ENCODE measurements at regions not wholly inside any gene's neighbourhood (a gene's known extent, or its start where the extent isn't known, plus 50 kb on each side); places are given as distances from the start of the nearest gene placed in this dataset.

DNA sequence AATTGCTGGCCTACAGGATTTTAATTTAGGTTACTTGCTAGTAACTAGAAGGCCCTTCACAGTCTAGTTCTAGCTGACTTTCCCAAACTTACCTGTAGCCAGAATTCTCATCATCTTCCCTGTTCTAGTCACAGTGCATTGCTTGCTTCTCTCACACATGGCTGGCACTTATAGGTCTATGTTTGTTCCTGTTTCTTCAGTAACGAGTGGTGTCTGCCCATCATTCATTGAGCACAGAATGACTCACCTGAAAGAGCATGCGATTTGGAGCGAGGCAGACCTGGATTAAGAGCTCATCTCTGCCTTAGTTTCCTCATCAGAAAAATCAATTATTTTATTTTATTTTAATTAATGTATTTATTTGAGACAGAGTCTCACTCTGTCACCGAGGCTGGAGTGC lies 201.7 kb upstream of the ANK2 start:
- no peak for DNase-seq (ENCODE audit: low read depth in 2 of 2)

DNA sequence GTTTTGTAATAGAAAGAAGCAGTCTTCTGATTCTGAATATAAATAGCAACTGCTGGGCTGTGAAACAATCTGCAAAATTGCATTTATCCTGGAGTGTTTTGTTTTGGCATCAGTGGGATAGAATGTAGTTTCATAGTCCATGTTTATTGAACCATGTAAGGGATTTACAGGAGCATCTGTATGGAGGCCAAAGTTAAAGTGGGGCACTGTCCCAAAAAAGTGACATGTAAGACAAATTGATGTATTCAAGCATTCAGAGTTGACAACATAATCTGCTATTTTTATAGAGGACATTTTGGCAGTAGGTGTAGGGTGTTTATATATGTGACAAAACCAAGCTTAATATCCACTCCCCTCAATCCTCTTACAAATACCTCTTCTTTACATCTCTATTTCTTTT lies 200.5 kb upstream of the ANK2 start:
- DNase-seq (ENCODE audit: low read depth in 2 of 2), result no peak

DNA sequence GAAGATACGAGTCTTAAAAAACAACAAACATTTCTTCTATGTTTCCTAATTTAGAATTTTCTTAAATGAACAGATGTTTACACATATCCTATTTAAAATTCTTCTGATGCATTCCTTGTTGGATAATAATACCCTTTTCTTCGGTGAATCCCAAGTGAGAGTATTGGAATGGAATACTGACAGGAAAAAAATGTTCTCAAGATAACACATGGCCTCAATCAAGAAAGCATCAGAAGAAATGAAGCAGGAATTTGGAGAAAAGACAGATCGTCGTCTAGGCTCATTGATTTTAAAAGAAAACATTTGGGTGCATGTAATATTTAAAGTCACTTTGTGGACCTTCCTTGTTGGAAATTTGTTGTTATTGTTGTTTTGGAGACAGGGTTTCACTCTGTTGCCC lies 196.9 kb upstream of the ANK2 start:
- no peak for DNase-seq (ENCODE audit: low read depth in 2 of 2)

DNA sequence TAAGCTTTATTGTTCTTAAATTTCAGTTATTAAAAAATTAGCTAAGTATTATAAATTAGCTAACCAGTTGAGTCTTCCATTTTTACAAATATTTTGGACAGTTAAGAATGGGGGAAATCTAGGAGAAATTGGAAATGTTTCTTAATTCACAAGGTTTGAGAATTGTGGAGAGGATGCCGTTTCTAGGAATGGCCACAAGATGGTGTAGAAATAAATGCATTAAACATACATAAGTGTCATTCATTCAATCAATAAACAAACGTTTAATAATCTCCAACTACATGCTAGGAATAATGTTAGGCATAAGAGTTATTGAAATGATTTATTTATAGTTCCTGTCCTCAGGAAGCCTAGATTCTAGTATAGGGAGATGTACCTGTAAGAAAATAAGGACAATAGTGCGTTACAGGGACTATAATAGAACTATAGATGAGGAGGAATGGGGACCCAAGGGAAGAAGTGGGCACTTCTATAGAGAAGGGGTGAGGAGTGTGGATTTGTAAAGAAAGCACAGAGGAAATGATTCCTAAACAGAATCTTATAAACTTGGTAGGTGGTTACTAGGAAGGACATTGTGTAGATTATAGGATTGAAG lies 195.7 kb upstream of the ANK2 start:
- no peak for DNase-seq (ENCODE audit: low read depth in 2 of 2)

DNA sequence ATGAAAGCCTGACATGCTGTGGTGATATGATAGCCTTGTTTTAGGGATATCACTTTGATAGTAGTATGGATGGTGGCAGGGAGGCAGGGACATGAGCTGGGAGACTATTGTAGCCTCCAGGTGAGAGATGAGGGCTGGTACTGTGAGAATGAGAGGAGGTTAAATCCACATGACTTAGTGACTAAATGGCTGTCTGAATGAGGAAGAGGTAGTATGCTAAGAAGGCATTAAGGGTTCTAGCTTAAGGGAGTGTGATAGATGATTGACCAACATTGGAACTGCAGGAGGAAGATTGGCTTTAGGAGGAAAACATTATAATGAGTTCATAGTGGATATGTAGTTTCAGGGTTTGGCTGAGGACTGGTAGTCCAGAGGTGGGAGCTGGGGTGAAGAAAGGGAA lies 195.0 kb upstream of the ANK2 start:
- DNase-seq (ENCODE audit: low read depth in 2 of 2), result no peak

DNA sequence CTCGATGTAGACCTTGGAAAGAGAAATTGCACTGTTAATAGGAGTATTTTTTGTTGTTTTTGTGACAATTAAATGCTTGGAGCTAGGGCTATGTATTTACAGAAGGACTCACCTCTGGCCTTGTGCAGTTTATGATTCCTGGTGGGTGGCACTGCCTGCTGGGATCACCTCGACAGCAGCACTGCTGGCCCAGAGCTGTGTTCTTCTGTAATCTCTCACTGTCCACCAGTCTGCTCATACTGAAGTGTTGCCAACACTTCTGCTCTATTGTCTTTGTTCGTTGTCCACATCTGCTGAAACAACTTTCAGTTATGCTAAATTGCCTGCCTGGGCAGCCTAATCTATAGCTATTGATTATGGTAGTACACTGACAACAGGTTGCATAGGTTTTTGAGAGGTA lies 194.4 kb upstream of the ANK2 start:
- DNase-seq (ENCODE audit: low read depth in 2 of 2), result no peak

DNA sequence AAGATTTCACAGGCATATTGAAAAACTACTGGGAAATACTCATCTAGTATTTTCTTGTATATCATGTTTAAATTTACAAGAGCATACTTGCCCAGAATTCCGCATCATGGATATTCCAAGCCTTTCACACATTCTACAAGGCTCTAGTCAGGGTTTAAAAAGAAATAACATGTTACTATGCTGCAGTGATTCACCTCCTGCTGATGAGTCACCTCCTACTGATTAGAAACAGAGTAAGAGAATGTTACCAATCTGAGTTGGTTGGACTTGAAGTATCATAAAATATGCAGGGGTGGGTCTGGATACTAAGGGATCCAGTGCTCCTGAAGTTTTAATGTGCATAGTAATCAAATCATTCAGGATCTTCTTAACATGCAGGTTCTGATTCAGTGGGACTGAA lies 192.0 kb upstream of the ANK2 start:
- peak in 1 of 2 donors; percentile 2 for DNase-seq (ENCODE audit: low read depth in 2 of 2)

DNA sequence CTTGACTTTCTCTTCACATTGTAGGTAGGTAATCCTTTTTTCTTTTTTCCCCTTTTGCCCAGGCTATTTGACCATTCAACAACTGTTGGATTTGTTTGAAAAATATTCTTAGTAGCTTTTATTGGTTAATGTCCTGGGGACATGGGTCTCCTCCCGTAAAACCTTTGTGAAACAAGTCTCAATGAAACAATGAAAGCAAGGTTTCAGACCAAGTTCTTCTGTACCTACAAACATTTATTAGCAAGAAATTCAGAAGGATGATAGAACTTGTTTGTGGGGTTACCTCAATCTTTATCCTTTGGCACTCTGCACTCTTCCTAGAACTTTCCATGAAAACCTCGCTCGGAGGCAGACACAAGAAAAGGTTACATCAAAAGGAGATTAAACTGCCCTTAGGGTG lies 190.7 kb upstream of the ANK2 start:
- DNase-seq (ENCODE audit: low read depth in 2 of 2), result no peak

DNA sequence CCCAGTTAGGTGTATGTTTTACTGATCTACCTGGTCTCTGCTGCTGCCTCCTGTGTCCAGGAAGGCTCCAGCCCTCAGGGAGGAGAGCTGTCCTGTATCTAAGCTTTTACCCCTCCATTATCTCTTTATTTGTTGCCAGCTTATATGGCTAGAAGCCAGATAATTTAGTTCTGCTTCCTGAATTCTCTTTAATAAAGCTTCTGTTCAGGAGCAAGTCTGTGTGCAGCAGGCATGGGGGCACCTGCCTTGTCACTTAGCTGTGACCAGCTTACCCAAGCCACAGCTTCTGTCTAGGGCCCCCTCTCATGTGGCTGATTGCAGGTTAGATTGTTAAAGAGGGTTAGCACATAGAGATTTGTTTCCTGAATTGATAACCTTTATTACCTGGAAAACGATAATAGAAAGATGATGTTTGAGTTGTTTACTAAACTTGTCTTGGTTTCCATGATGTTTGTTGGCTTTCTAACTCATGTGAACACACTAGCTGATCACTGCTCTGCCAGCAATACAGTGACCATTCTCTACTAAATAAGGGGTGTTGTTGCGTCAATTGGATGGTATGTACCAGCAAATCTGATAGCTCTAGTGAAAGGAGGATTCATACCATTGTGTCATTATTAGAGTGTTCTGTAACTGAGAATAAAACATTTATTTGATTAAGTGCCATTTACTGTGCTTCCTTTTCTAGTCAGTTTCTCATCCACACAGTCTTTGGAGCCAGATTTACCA lies 189.8 kb upstream of the ANK2 start:
- no peak for DNase-seq (ENCODE audit: low read depth in 2 of 2)

DNA sequence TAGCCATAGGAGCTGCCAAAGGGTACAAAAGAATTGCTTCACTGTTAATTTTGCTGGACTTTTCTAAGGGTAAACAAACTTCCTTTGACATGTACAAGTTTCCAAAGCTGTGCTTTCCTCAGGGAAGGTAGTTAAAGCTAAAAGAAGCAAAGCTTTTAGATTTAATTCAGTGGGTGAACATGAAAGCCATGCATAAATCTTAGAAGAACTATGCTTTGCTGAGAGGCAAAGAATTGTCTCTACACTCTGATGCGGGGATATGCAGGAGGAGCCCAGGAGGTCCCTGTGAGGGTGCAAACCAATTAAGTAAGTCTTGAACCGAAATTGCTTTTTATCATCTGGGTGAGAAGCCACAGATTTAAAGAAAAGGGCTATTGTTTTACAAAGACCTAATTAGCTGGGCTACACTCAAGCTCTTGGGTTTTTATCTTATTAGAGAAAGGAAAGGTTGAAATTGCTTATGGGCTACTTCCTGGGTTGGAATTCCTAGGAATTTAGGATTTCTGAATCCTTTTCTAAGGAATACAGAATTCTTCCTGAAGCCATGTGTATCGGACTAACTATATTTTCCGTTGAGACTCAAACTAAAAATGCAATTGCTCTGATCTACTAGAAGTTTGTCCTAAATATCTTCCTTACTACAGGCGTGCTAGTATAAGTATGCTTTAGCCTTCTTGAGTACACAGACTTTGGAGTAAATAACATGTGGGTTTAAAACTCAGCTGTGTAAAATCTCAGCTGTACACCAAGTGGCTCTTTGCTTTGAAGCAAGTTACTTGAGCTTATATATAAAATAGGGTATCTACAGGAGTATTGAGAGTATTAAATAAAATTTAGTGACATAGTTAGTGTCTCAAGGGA lies 188.4 kb upstream of the ANK2 start:
- DNase-seq (ENCODE audit: low read depth in 2 of 2), result no peak

DNA sequence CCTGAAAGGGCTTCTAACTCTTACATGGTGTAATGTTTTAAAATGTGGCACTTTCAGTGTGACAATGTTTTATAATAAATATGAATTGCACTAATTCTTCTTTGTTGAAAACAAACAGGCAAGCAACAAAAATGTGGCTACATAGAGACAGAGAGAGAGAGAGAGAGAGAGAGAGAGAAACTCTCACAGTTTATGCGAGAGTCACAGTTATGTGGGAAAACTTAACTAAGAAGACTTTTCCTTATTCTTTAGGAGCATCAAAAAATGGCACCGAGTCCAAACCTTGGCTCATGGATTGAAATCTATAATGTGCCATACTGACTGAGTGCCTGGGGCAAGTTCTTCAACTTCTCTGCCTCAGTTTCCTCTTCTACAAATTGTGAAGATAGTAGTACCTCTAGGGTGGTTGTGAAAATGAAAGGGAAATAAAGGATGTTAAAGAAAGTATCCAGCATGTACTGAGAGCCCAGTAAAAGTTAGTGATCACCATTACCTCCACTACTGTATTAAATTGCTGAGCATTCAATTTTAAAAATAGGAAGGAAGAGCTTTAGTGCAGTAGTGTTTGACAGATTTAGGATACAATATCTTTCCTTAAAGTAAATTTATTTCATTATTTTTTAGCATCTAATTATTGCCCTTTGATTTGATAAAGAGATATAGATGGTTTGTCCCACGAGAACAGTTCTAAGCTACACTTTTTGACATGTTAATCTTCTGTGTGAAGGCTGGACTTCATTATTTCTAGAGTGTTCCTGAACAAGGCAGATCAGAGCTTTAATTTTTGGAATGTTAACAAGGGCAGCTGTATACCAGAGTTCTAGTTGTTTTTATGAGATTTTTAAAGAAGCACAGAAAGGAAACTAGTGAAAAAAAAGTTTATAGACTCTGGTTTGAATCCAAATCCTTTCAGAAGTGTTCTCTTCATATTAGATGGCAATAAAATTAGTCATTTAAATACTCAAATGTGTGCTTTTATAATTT lies 187.5 kb upstream of the ANK2 start:
- no peak for DNase-seq (ENCODE audit: low read depth in 2 of 2)

DNA sequence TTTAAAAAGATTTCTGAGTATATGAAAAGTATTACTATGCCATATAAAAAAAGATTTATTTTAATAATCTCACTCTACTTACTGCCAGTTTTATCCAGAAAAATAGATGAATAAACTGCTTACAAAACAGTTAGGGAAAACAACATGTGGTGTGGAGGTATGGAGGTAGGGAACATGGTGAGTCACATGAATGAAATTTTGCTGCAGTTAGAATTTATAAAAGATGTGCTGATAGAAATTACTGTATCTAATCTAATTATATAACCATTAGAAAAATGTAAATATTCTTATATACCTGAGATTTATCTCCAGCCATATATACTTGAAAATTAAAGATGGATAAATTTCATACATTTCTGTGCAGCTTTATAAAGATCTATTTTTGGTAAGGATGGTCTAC lies 184.0 kb upstream of the ANK2 start:
- DNase-seq (ENCODE audit: low read depth in 2 of 2), result no peak

DNA sequence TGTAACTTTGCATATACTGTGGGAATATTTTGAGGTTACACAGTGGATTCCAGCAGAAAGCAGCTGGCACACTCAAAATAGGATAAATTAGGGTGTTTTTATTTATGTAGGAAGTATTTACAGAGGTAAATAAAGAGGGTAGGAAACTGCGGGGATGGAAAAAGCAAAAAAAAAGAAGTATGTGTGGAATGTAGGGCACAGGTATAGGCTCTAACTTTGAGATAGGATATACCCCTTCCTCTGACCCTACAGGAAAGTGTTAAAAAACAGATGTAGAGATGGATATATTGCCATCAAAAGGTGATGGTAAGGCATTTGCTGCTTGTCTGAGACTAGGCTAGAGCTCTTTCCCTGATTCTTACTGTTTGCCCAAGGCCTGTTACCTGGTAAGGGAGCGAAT lies 173.1 kb upstream of the ANK2 start:
- no peak for DNase-seq (ENCODE audit: low read depth in 2 of 2)

DNA sequence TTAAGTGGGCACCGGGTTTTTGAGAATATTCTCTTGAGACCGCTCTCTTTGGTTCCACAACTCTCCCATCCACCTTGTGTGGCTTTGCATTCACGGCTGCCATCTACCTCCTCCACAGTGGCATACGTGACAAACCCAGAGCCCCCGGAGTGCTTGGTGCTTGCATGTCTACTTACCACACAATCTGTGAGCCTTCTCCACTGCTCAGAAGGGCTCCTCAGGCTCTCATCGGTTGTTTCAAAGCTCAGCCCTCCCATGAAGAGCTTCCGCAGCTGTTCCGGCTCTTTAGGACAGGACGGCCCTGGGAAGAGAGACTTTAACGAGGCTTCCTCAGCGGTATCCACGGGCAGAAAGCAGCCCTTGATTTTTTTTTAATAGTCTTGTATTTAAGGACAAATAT lies 167.6 kb upstream of the ANK2 start:
- DNase-seq (ENCODE audit: low read depth in 2 of 2), result no peak

DNA sequence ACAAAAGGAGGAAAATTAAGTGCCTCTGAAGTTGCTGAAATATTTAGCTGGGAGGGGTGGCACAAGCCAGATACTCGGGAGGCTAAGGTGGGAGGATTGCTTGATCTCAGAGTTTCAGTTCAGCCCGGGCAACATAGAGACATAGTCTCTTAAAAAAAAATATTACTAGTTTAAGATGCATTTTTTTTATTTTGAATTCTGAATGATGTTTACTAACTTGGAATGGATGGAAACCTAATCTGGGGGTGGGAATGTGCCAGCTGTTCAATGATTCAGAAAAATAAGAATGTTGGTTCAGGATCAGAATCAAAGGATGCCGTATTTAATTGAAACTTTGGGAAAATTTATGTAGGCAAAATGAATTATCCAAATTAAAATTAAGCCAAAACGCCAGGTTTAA lies 167.2 kb upstream of the ANK2 start:
- DNase-seq (ENCODE audit: low read depth in 2 of 2), result no peak

DNA sequence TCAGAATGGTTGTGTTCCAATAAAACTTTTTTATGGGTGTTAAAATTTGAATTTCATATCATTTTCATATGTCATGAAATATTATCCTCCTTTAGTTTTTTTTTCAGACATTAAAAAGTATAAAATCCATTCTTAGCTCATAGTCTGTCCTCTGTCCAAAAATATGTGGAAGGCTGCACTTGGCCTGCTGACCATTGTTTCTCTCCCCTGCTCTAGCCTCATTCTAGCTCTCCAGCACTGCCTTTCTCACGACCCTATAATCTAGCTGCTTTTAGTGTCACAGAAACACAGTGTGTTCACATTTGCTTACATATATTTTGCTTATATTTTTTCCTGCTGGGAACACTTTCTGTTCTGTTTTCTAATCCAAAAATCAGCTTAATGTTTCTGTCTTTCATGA lies 165.0 kb upstream of the ANK2 start:
- no peak for DNase-seq (ENCODE audit: low read depth in 2 of 2)

DNA sequence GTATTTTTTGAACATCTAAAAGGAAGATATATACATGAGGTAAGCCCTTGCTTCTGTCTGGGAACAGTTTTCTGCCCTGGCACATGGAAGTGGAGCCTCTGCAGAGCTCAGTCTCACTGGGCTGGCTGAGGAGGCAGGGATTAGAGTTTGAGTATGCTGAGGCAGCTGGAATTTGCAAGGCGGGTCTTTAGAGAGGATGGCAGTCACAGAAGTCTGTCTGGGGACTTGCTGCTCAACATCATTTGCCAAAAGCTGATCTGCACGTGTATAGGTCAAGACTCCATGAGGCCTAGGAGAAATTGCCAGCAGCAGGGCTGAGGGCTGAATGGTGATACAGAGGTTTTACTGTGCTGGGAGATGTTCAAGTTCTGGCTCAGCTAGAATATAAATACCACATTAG lies 163.6 kb upstream of the ANK2 start:
- DNase-seq (ENCODE audit: low read depth in 2 of 2), result no peak

DNA sequence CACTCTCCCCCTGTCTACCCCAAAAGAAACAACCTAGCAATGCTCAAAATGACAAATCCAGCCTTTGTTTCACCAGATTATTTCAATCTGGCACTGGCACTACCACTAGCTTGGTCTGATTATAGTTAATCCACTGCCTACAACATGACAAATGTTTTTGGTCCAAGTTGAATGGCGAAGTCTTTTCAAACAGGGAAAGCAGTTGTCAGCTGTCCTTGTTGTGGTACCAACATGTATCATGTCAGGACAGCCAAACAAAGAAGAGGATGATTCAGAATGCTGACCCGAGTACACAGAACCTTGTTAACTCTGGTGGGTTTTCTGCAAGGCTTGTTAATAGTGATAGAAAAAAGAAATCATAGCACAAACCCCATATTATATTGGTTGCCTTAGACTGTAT lies 160.8 kb upstream of the ANK2 start:
- no peak for DNase-seq (ENCODE audit: low read depth in 2 of 2)

DNA sequence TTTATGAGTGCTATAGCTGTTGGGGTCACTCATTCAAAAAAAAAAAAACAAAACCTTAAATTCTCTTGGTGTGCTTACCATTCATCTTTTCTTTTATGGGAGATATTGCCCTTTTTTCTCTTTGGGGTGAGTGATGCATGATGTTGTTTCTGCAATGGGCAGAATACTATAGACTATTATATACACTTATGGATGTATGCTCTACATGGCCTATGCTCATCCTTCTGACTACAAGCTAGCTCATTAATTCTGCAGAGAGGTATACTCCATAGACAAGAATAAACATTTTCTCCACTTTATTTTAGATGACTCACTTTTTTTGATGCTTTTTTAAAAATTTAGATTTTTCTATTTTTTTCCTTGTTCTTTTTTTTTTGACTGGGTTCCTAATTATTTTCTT lies 160.3 kb upstream of the ANK2 start:
- no peak for DNase-seq (ENCODE audit: low read depth in 2 of 2)

DNA sequence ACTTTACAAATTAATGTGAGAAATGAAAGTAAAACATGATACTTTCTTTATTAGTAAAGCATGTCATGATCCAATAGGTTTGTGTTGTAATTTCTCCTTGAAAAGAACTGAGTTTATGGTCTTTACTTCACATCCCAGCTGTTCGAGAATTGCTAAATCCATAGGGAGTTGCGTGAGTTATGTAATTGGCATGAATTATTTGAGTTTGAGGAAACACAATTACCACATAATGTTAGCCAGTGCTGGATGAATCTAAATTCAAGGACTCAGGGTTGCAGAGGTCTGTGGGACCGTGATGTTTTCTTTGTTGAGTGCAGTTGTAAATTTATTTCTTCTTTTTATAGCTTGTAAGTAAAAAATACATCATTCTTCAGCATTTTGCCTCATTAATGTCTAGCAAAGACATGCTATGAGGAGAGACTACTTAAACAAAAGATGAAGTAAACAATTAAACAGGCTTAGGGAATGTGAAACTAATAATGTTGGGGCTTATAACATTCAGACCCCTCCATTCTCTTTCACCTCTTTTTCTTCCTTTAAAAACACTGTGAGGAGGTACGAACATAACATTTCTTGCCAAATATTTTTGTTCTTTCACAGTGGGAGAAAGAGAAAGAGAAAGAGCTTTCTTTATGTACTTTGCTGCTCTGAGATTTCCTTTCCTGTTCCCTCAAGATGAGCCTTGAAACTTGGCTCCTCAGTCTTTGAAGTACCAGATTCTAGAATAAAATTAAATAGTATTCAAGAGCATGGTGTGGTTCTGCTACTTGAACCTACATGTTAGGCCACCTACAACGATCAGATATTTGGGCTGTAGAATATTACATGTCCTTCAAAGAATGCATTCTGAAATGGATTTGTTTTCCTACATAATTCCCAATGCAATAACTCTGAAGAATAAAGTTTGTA lies 159.6 kb upstream of the ANK2 start:
- DNase-seq (ENCODE audit: low read depth in 2 of 2), result no peak

DNA sequence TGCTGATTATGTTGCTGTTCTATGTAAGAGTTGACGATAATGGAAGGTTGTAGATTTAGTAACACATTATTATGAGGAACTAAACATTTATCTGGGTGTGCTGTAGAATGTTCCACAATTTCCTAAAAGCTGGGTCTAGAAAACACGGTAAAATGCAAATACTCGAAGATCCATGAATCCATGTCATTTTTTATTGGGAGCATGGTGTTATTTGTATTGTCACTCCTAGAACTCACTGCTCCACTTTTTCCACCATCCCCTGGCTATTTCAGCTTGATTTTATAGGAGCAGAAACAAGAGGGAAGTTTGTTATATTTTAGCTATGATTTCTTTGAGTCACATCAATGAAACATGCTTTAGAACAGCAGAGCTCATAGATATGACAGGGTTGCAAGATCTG lies 155.0 kb upstream of the ANK2 start:
- no peak for DNase-seq (ENCODE audit: low read depth in 2 of 2)
